Tibial nerve (tissue), 4 donors: ENCODE measurements at regions not wholly inside any gene's neighbourhood (a gene's known extent, or its start where the extent isn't known, plus 50 kb on each side); places are given as distances from the start of the nearest gene placed in this dataset.

Experiments
- DNase-seq, 2 donors: peaks; one replicate each; pipeline ENCODE4 v3.0.0-alpha.2; 2019; ENCODE audit warnings: low spot score in 2 of 2
- H3K27ac ChIP-seq, 4 donors: fragments of 200-600 bp; sonication (generic) in 3 of 4; one replicate each; pipeline ENCODE4 v1.5.1; 2017 to 2019; ENCODE audit warnings: mild to moderate bottlenecking in 1 of 4
- H3K27me3 ChIP-seq, 2 donors: fragments of 200-600 bp; sonication (generic) in 1 of 2; one replicate each; pipeline versions ENCODE4 v1.5.1 to v1.6.0; 2017 to 2019
- H3K36me3 ChIP-seq, 3 donors: fragments of 200-600 bp; sonication (generic); one replicate each; pipeline ENCODE4 v1.5.1; 2018 to 2019
- H3K4me1 ChIP-seq, 4 donors: fragments of 200-600 bp; sonication (generic) in 3 of 4; one replicate each; pipeline ENCODE4 v1.5.1; 2017 to 2019
- H3K4me3 ChIP-seq, 4 donors: fragments of 200-600 bp; sonication (generic) in 3 of 4; one replicate each; pipeline ENCODE4 v1.5.1; 2017 to 2019; ENCODE audit warnings: mild to moderate bottlenecking in 1 of 4, moderate library complexity in 1 of 4
- H3K9me3 ChIP-seq, 4 donors: fragments of 200-600 bp; sonication (generic) in 3 of 4; one replicate each; pipeline ENCODE4 v1.5.1; 2017 to 2019
- CTCF ChIP-seq, 5 experiments: fragments of 200-600 bp in 3 of 5; fragments of 450-650 bp in 2 of 5; sonication (generic) in 3 of 5; IDR thresholded peaks; one replicate each; pipeline ENCODE4 v1.5.1; 2016 to 2019; ENCODE audit warnings: antibody characterized with exemption in 5 of 5, mild to moderate bottlenecking in 3 of 5, moderate library complexity in 2 of 5
- EP300 ChIP-seq, 2 donors: sonication (generic); formaldehyde crosslinking; IDR thresholded peaks; one replicate each; pipeline ENCODE4 v1.6.1; 2017; ENCODE audit warnings: antibody characterized with exemption in 2 of 2, mild to moderate bottlenecking in 1 of 2
- POLR2A ChIP-seq, 2 donors: fragments of 450-650 bp; IDR thresholded peaks; one replicate each; pipeline ENCODE4 v1.6.1; 2017; ENCODE audit warnings: antibody characterized with exemption in 2 of 2, mild to moderate bottlenecking in 2 of 2, moderate library complexity in 2 of 2
- WGBS, 2 donors: methylation state at CpG; one replicate each; pipeline ENCODE4 v1.1.5; 2018; 5-methylcytosine and 5-hydroxymethylcytosine counted together

- WGBS, 2 donors, result 95% methylated on average over 2 of the region's 2 CpGs
- peaks cover 0 to 28% (median 7%) of the 10 kb centered on the region in 4 donors for H3K4me1 ChIP-seq
- H3K9me3 ChIP-seq, result no peaks in the 10 kb centered on the region
- TF ChIP-seq EP300 (IDR thresholded peaks at IDR 0.05), result no peak
- DNase-seq, result no peak
- H3K27me3 ChIP-seq, result no peaks in the 10 kb centered on the region
- no peaks in the 10 kb centered on the region for H3K36me3 ChIP-seq
- H3K27ac ChIP-seq, result no peak overlapping the region
- no peak overlapping the region for H3K4me3 ChIP-seq
Observed at GRCh38 chr6:14930366-14930989, 315.4 kb upstream of the JARID2 start.

DNA sequence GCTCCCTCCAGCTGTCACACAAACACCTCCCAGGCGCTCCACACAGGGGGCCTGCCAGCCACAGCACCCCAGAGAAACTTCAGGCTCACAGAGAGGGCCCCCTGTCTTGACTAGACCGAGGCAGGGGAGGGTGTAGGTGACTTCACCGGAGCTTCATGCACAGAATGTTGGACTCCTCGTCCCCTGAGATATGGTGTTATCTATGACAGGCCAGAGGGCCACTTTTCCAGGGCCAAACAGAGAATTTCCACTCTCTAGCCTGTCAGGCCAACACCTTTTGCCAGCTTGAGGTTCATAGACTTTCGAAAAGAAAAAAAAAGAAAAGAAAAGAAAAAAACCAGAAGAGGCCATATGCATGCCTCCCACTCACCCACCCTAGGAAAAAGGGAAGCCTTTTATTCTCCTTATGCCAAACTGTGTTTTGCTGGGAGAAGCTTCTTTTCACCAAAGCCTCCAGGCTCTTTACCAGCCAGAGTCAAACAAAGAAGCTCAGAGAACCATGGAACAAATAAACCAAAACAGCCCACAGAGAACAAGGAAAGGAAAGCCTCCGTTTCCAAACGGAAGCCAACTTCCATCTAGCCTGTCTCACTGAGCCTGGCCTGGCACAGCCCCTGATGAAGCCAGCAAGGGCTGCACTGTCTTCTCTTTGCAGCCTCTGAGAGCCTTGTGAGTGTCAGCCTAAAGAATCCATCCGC lies 313.2 kb upstream of the JARID2 start:
- TF ChIP-seq EP300 (IDR thresholded peaks at IDR 0.05), result peak; percentile 40 to 55
- no peak for TF ChIP-seq POLR2A (IDR thresholded peaks at IDR 0.05)
- TF ChIP-seq CTCF (IDR thresholded peaks at IDR 0.05), result no peak
- no peak for DNase-seq
- no peak overlapping the region for H3K4me3 ChIP-seq
- peak overlapping the region; percentile 31 to 85 (median 72) for H3K27ac ChIP-seq
- H3K4me1 ChIP-seq, result peaks cover 0 to 21% (median 6%) of the 10 kb centered on the region in 4 donors
- H3K9me3 ChIP-seq, result no peaks in the 10 kb centered on the region
- H3K27me3 ChIP-seq, result no peaks in the 10 kb centered on the region
- no peaks in the 10 kb centered on the region for H3K36me3 ChIP-seq
- WGBS, 2 donors, result 45 to 47% methylated on average over 8 of the region's 8 CpGs

DNA sequence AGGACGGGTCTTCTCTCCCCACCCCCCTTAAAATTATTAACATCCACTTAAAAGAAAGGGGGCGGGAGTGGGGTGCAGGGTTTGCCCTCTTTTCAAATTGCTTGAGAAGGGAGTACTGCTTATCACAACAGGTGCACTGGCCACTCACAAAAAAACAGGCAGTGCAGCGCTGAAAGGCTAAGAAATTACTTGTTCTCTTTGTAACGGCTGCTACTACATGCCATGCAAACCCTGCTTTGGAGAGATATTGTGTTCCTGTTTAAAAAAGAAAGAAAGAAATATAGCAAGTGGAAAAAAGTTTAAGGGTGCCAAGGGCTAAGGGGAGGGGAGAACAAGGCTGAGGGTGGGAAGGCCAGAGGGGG lies 312.7 kb upstream of the JARID2 start:
- H3K27me3 ChIP-seq, result no peaks in the 10 kb centered on the region
- H3K4me3 ChIP-seq, result no peak overlapping the region
- H3K36me3 ChIP-seq, result no peaks in the 10 kb centered on the region
- no peak for TF ChIP-seq POLR2A (IDR thresholded peaks at IDR 0.05)
- no peak for TF ChIP-seq CTCF (IDR thresholded peaks at IDR 0.05)
- TF ChIP-seq EP300 (IDR thresholded peaks at IDR 0.05), result no peak
- H3K4me1 ChIP-seq, result peaks cover 0 to 21% (median 6%) of the 10 kb centered on the region in 4 donors
- 58 to 60% methylated on average over 4 of the region's 4 CpGs for WGBS, 2 donors
- H3K27ac ChIP-seq, result peak overlapping the region in 3 of 4 donors; percentile 21 to 85 (median 80)
- no peaks in the 10 kb centered on the region for H3K9me3 ChIP-seq
- no peak for DNase-seq

GRCh38 chr6:14934013-14934412 lies 311.9 kb upstream of the JARID2 start:
- Histone ChIP-seq H3K9me3 (no peaks in the 10 kb centered on the region), H3K27ac (peak overlapping the region in 2 of 4 donors; percentile 80 to 85), H3K4me1 (peaks cover 0 to 21% (median 6%) of the 10 kb centered on the region in 4 donors), H3K4me3 (no peak overlapping the region), H3K36me3 (no peaks in the 10 kb centered on the region), H3K27me3 (no peaks in the 10 kb centered on the region)
- 88 to 100% methylated on average over 1 of the region's 1 CpG for WGBS, 2 donors
- TF ChIP-seq EP300 (IDR thresholded peaks at IDR 0.05) (no peak), POLR2A (IDR thresholded peaks at IDR 0.05) (no peak), CTCF (IDR thresholded peaks at IDR 0.05) (no peak)
- no peak for DNase-seq

- 61% methylated on average over 4 of the region's 4 CpGs for WGBS, 2 donors
Observed at GRCh38 chr6:14934844-14935243, 311.0 kb upstream of the JARID2 start.

More at GRCh38 chr6:14934844-14935243, 311.0 kb upstream of the JARID2 start:
- Histone ChIP-seq H3K4me3 (no peak overlapping the region), H3K27me3 (no peaks in the 10 kb centered on the region), H3K36me3 (no peaks in the 10 kb centered on the region), H3K27ac (peak overlapping the region in 1 of 4 donors; percentile 85), H3K9me3 (no peaks in the 10 kb centered on the region), H3K4me1 (peaks cover 0 to 21% (median 6%) of the 10 kb centered on the region in 4 donors)
- TF ChIP-seq POLR2A (IDR thresholded peaks at IDR 0.05) (no peak), EP300 (IDR thresholded peaks at IDR 0.05) (no peak), CTCF (IDR thresholded peaks at IDR 0.05) (no peak)
- no peak for DNase-seq
